GM19372 (cell line): ENCODE measurements at regions not wholly inside any gene's neighbourhood (a gene's known extent, or its start where the extent isn't known, plus 50 kb on each side); places are given as distances from the start of the nearest gene placed in this dataset.

Source experiments
- ATAC-seq: cut with Tn5 transposase; IDR thresholded peaks from one replicate; pipeline ENCODE4 v1.9.1; 2021; ENCODE audit warnings: mild to moderate bottlenecking, low read depth, moderate library complexity; ENCODE audit not compliant: unreplicated experiment

GRCh38 chr3:72543246-72543645 lies 305.0 kb downstream of the SHQ1 start:
- ATAC-seq, result no peak

GRCh38 chr3:72542781-72543180 lies 305.5 kb downstream of the SHQ1 start:
- ATAC-seq, result no peak

- no peak for ATAC-seq
These were observed 308.4 kb downstream of the SHQ1 start for GRCh38 chr3:72539856-72540255.

- ATAC-seq, result peak; percentile 53
These were observed 310.0 kb downstream of the SHQ1 start for GRCh38 chr3:72538070-72538745.

- no peak for ATAC-seq
These were observed 310.8 kb downstream of the SHQ1 start for GRCh38 chr3:72537448-72537847.

GRCh38 chr3:72536878-72537267 lies 311.4 kb downstream of the SHQ1 start:
- no peak for ATAC-seq

GRCh38 chr3:72536206-72536877 lies 311.9 kb downstream of the SHQ1 start:
- ATAC-seq, result no peak

GRCh38 chr3:72535772-72536171 lies 312.5 kb downstream of the SHQ1 start:
- ATAC-seq, result no peak

GRCh38 chr3:72533591-72534473 lies 314.4 kb downstream of the SHQ1 start:
- no peak for ATAC-seq

- no peak for ATAC-seq
These were observed 317.8 kb downstream of the SHQ1 start for GRCh38 chr3:72530426-72530825.

- ATAC-seq, result no peak
These were observed 319.2 kb downstream of the SHQ1 start for GRCh38 chr3:72529081-72529480.

- ATAC-seq, result peak; percentile 84
These were observed 324.7 kb downstream of the SHQ1 start for GRCh38 chr3:72523429-72524151.

- no peak for ATAC-seq
These were observed 327.4 kb downstream of the SHQ1 start for GRCh38 chr3:72520690-72521308.

- ATAC-seq, result no peak
These were observed 328.2 kb downstream of the SHQ1 start for GRCh38 chr3:72519946-72520604.

- ATAC-seq, result no peak
These were observed 330.3 kb downstream of the SHQ1 start for GRCh38 chr3:72517921-72518424.

GRCh38 chr3:72517336-72517735 lies 330.9 kb downstream of the SHQ1 start:
- ATAC-seq, result no peak

GRCh38 chr3:72516361-72516760 lies 331.9 kb downstream of the SHQ1 start:
- ATAC-seq, result no peak

GRCh38 chr3:72515941-72516340 lies 332.3 kb downstream of the SHQ1 start:
- ATAC-seq, result no peak

- no peak for ATAC-seq
These were observed 333.0 kb downstream of the SHQ1 start for GRCh38 chr3:72515281-72515680.

- ATAC-seq, result no peak
These were observed 338.0 kb downstream of the SHQ1 start for GRCh38 chr3:72510247-72510646.
